GM23248 (cell line): ENCODE measurements at regions not wholly inside any gene's neighbourhood (a gene's known extent, or its start where the extent isn't known, plus 50 kb on each side); places are given as distances from the start of the nearest gene placed in this dataset.

Experiments used
- EZH2 ChIP-seq: fragments of 200-600 bp; sonication (generic); IDR thresholded peaks from 2 replicates; pipeline ENCODE4 v1.6.1; 2018; ENCODE audit warnings: antibody characterized with exemption, mild to moderate bottlenecking; ENCODE audit not compliant: insufficient read depth, poor library complexity, severe bottlenecking
- EZH2phosphoT487 ChIP-seq: fragments of 200-600 bp; sonication (generic); IDR thresholded peaks from 2 replicates; pipeline ENCODE4 v1.6.1; 2018; ENCODE audit warnings: antibody characterized with exemption, moderate library complexity, mild to moderate bottlenecking, low read depth; ENCODE audit not compliant: insufficient read depth

- no peak for TF ChIP-seq EZH2phosphoT487
- TF ChIP-seq EZH2: no peak
Observed at GRCh38 chr5:155116456-155117251, 103.1 kb downstream of the KIF4B start.
